SK-N-SH (cell line): ENCODE measurements at regions not wholly inside any gene's neighbourhood (a gene's known extent, or its start where the extent isn't known, plus 50 kb on each side); places are given as distances from the start of the nearest gene placed in this dataset.

Experiments
- EP300 ChIP-seq, 2 experiments: IDR thresholded peaks; 2 replicates each; pipeline versions ENCODE4 v1.4.0 to v1.6.1; 2012; ENCODE audit warnings: borderline replicate concordance in 1 of 2, low read depth in 1 of 2, low read length in 1 of 2
- GATA2 ChIP-seq: sonication (generic); formaldehyde crosslinking; IDR thresholded peaks from 2 replicates; pipeline ENCODE4 v1.5.0; 2020; ENCODE audit warnings: mild to moderate bottlenecking, missing genetic modification reagents
- SMC3 ChIP-seq: IDR thresholded peaks from 2 replicates; pipeline ENCODE4 v1.6.1; 2012; ENCODE audit warnings: low read depth, low read length, improper control_type of control experiment
- TF ChIP-seq, protein P1 (sequence below): fragments of 150-350 bp; IDR thresholded peaks from 2 replicates; pipeline ENCODE4 v1.6.1; 2017; ENCODE audit warnings: antibody characterized with exemption, low read length, low read depth, borderline replicate concordance
- TF ChIP-seq, protein P2 (sequence below): fragments of 200-600 bp; sonication (generic); IDR thresholded peaks from 2 replicates; pipeline ENCODE4 v1.6.1; 2017; ENCODE audit warnings: antibody characterized with exemption, mild to moderate bottlenecking, moderate library complexity

DNA sequence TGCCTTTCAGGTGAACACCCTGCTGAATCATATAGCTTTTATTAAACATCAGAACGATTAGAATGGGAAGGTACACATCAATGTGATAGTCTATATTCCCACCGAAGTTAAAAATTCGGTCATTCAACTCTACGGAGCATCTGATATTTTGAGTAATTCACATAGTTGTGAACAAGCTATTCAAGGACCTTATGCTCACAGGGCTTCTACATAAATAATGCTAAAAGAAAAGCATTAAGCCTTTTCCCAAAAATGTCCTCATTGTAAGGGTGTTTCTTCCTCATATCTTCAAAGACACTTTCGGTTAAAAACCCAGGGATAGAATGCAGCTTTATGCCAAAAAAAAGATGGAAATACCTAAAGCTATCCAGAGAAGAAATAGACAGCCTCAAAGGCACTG is 79.7 kb upstream of the EDNRA start:
- TF ChIP-seq, protein P1, sequence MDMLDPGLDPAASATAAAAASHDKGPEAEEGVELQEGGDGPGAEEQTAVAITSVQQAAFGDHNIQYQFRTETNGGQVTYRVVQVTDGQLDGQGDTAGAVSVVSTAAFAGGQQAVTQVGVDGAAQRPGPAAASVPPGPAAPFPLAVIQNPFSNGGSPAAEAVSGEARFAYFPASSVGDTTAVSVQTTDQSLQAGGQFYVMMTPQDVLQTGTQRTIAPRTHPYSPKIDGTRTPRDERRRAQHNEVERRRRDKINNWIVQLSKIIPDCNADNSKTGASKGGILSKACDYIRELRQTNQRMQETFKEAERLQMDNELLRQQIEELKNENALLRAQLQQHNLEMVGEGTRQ = no peak
- TF ChIP-seq, protein P2, sequence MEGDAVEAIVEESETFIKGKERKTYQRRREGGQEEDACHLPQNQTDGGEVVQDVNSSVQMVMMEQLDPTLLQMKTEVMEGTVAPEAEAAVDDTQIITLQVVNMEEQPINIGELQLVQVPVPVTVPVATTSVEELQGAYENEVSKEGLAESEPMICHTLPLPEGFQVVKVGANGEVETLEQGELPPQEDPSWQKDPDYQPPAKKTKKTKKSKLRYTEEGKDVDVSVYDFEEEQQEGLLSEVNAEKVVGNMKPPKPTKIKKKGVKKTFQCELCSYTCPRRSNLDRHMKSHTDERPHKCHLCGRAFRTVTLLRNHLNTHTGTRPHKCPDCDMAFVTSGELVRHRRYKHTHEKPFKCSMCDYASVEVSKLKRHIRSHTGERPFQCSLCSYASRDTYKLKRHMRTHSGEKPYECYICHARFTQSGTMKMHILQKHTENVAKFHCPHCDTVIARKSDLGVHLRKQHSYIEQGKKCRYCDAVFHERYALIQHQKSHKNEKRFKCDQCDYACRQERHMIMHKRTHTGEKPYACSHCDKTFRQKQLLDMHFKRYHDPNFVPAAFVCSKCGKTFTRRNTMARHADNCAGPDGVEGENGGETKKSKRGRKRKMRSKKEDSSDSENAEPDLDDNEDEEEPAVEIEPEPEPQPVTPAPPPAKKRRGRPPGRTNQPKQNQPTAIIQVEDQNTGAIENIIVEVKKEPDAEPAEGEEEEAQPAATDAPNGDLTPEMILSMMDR = no peak
- TF ChIP-seq GATA2 (CRISPR knock-in tag) (no peak), SMC3 (no peak), EP300 (IDR thresholded peaks at IDR 0.05; ENCODE audit: borderline replicate concordance in 1 of 2, low read depth in 1 of 2, low read length in 1 of 2) (no peak)
